GM21529 (cell line): ENCODE measurements at regions not wholly inside any gene's neighbourhood (a gene's known extent, or its start where the extent isn't known, plus 50 kb on each side); places are given as distances from the start of the nearest gene placed in this dataset.

Experiments used
- ATAC-seq: cut with Tn5 transposase; IDR thresholded peaks from one replicate; pipeline ENCODE4 v1.9.1; 2021; ENCODE audit not compliant: unreplicated experiment

GRCh38 chr2:60603533-60604190 is 50.2 kb upstream of the BCL11A start:
- no peak for ATAC-seq

- ATAC-seq: no peak
Observed at GRCh38 chr2:60604486-60605064, 51.1 kb upstream of the BCL11A start.

DNA sequence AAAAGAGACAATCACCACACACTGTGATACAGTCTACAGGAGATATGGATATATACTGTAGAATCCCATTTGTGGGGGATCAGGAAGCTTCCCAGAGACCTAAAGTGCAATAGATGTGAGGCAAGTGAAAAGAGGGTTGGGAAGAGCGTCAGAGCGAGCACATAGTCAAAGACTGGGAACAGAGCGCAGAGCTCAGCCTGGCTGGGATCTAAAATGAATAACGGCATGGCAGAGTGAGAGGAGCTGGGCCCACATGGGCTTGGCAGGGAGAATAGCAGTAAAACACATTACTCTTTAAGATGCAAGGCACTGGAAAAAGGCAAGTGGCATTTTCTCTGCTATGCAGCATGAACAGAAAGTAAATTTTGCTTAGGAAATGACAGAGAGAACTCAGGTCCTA is 52.4 kb upstream of the BCL11A start:
- ATAC-seq: no peak

DNA sequence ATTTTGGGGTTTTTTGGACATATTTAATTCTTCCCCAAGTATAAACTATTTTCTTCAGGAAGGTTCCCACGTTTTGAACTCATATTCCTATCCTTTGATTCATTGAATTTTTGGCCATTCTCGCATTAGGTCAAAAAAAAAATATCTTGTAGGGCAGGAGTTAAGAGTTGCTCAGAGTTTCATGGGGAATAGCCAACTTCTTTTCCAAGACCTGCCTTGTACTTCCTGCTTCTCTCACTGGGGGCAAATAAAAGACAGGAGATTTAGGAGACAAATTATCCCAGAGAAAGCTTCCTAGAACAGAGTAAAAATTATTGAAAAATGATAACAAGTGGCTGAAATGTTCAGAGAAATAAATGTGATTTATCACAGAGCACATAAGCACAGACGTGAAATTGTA is 55.2 kb upstream of the BCL11A start:
- no peak for ATAC-seq

GRCh38 chr2:60612033-60612432 is 58.6 kb upstream of the BCL11A start:
- ATAC-seq: no peak

DNA sequence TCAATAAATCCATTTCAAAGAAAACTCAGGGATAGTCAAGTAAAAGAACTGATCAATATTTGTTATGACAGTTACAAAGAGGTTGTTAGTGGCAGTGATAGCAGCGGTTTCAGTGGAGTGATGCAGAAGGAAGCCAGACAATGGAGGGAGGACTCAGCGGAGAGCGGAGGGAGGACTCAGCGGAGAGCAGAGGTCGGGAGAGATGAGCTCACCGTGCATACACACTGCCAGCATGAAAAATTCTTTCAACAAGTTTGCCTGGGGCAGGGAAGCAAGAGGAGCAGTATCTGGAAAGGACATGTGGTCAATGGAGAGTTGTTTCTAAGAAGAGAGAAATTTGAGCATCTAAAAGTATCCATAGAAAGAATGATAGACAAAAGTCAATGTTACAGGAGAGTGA is 60.9 kb upstream of the BCL11A start:
- ATAC-seq: no peak

DNA sequence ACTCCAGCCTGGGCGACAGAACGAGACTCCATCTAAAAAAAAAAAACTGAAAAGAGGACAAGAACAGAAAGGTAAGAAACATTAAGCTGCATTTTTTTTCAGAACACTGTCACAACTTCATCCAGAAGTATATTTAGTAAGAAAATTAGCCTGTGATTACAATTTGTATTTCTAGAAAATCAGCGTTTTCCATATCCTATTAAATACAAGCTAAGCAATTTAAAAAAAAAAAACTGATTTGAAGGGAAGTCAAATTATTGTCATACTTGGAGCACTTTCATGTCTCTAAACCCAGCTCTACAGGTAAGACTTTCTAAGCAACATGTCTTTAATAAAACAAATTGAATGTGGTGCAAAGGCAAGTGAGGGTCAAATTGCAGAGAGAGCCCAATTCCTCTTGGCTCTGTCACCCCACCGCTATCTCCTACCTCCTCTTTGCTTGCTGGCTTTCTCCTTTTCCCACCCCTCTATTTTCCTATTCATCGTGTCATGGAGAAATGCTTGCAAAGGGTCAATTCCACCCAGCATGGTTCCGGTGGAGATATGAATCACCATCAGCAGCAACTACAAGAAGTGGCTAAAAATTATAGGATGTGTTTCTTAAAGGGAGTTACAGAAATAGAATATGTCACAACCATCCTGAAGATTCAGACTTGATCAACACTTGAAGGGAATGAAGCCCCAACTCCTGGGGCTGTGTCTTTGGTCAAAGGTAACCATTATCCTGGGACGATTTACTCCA is 68.4 kb upstream of the BCL11A start:
- no peak for ATAC-seq

- ATAC-seq: no peak
Observed at GRCh38 chr2:60623040-60623439, 69.6 kb upstream of the BCL11A start.

GRCh38 chr2:60627412-60627811 is 74.0 kb upstream of the BCL11A start:
- ATAC-seq: no peak

GRCh38 chr2:60628026-60628425 is 74.6 kb upstream of the BCL11A start:
- ATAC-seq: no peak

DNA sequence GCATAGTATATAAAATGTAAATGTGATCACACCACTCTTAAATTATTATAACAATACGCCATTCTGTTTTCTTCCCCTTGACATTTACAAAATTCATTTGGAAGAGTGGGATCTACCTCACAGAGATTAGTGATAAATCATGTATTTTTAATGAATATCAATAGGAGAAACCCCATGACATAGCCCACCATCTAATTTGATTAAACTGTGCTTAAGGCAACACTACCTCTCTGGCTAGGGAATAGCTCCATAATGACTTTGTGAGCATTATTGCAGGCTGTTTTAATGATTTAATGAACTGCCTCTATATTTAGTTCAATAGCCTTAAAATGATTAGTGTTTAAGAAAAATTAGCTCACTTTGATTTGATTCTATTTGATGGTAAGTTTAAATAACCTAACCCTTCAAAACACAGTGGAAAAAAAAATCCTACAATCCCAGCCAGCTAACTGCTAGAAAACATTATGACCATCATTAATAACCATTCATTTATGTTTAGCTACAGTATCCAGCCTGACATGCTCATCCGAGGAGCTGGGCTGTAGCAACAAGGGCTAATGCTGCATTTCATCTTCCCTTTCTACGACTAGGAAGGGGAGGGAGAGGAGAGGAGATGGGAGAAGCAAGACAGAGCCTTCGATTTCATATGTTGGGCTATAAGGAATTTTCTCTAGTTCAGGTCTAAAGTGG is 75.3 kb upstream of the BCL11A start:
- ATAC-seq: no peak

- no peak for ATAC-seq
Observed at GRCh38 chr2:60629305-60629662, 75.8 kb upstream of the BCL11A start.

DNA sequence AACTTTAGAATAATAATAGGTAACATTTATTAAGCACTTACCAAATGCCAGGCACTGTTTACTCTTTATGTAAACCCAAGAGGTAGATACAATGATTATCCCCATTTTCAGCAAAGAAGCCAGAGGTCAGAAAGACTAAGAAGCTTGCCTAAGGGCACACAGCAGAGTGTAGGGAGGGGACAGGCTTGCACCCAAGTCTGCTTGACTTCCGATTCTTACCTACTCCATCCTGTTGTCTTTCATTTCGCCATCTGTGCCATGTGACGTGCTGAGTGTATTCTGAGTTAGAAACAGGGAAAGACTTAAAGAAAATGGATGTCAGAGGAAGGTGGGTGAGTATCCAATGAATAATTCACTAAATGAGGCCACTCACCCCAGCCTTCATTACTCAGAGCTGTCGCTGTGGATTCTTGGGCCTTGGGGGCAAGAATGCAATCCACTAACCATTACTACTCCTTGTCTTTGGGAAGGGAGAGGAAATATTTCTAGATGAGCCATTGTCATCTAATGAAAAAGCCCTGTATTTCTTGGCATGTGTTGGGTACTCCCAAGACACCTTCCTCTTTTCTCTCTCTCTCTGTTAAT is 76.4 kb upstream of the BCL11A start:
- no peak for ATAC-seq

- no peak for ATAC-seq
Observed at GRCh38 chr2:60633615-60634014, 80.2 kb upstream of the BCL11A start.

GRCh38 chr2:60634438-60634837 is 81.0 kb upstream of the BCL11A start:
- ATAC-seq: no peak

GRCh38 chr2:60641811-60642788 is 88.6 kb upstream of the BCL11A start:
- peak; percentile 55 for ATAC-seq

- ATAC-seq: no peak
Observed at GRCh38 chr2:60643747-60644146, 90.3 kb upstream of the BCL11A start.

DNA sequence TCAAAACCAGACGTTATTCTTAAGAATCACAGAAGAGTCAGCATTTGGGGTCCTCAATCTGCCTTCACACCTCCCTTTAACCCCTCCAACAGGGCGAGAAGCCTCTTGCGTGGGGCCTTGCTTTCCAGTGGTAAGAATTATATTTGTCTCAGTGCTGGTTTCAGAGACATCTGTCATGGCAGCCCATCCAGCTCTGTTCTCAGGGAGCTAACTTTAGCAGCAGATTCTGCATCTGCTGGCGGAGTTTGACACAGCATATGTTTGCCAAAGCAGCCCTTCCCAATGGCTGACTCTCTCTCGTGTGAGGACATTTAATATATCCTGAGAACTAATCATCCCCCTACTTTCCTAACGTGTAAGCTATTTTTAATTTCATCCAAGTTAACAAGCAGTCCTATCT is 91.5 kb upstream of the BCL11A start:
- no peak for ATAC-seq

- no peak for ATAC-seq
Observed at GRCh38 chr2:60648191-60648590, 94.7 kb upstream of the BCL11A start.

- ATAC-seq: no peak
Observed at GRCh38 chr2:60649721-60650120, 96.3 kb upstream of the BCL11A start.
